PC-9 (cell line): ENCODE measurements at regions not wholly inside any gene's neighbourhood (a gene's known extent, or its start where the extent isn't known, plus 50 kb on each side); places are given as distances from the start of the nearest gene placed in this dataset.

Experiments
- BruUV-seq: library from RNA; stranded (reverse); fragments of 400-500 nt; replicated peaks from 2 replicates; lab custom pipeline; 2021; lab: Mats Ljungman, UMichigan
- CTCF ChIA-PET: fragments of 300-600 bp; sonication (Branson Sonifier 250); formaldehyde crosslinking; loops from one replicate; lab custom pipeline; 2022; ENCODE audit warnings: antibody characterized with exemption; lab: Charles Lee
- POLR2A ChIA-PET: fragments of 300-600 bp; sonication (Branson Sonifier 250); formaldehyde crosslinking; loops from one replicate; lab custom pipeline; 2022; ENCODE audit warnings: antibody characterized with exemption; ENCODE audit not compliant: unreplicated experiment; lab: Charles Lee
- DNase-seq, 2 experiments: peaks; one replicate each; pipeline versions ENCODE4 v3.0.0 to v3.0.0-alpha.2; 2015 to 2022; ENCODE audit warnings: mixed read lengths in 1 of 2
- H2AFZ ChIP-seq: fragments of 200-600 bp; sonication (generic); 2 replicates; pipeline ENCODE4 v1.8.1; 2017; ENCODE audit warnings: antibody characterized with exemption
- H3F3A ChIP-seq: fragments of 200-600 bp; sonication (generic); 2 replicates; pipeline ENCODE4 v1.8.1; 2017; ENCODE audit warnings: antibody characterized with exemption, mild to moderate bottlenecking, low read depth; ENCODE audit not compliant: insufficient read depth
- H3K27ac ChIP-seq: fragments of 200-600 bp; sonication (generic); 2 replicates; pipeline ENCODE4 v1.6.1; 2016; ENCODE audit warnings: mixed run types
- H3K27me3 ChIP-seq: fragments of 200-600 bp; sonication (generic); 2 replicates; pipeline ENCODE4 v1.6.1; 2016; ENCODE audit warnings: low read depth, mixed run types; ENCODE audit not compliant: insufficient read depth
- H3K36me3 ChIP-seq: fragments of 200-600 bp; sonication (generic); 2 replicates; pipeline ENCODE4 v1.6.1; 2016; ENCODE audit warnings: low read depth, mixed run types
- H3K4me1 ChIP-seq: fragments of 200-600 bp; sonication (generic); replicated peaks from 2 replicates; pipeline ENCODE4 v1.6.1; 2016; ENCODE audit warnings: mixed run types; ENCODE audit not compliant: insufficient read depth
- H3K4me2 ChIP-seq: fragments of 200-600 bp; sonication (generic); 2 replicates; pipeline ENCODE4 v1.6.1; 2017; ENCODE audit warnings: mixed run types
- H3K4me3 ChIP-seq: fragments of 200-600 bp; sonication (generic); 2 replicates; pipeline ENCODE4 v1.6.1; 2016; ENCODE audit warnings: mixed run types
- H3K79me2 ChIP-seq: fragments of 200-600 bp; sonication (generic); 2 replicates; pipeline ENCODE4 v1.6.1; 2017; ENCODE audit warnings: low read depth, mixed run types
- H3K9me2 ChIP-seq: fragments of 200-600 bp; sonication (generic); 2 replicates; pipeline ENCODE4 v1.8.1; 2017; ENCODE audit warnings: mild to moderate bottlenecking; ENCODE audit not compliant: insufficient read depth
- H3K9me3 ChIP-seq: fragments of 200-600 bp; sonication (generic); 2 replicates; pipeline ENCODE4 v1.8.1; 2016; ENCODE audit warnings: low read depth; ENCODE audit not compliant: insufficient read depth
- H4K20me1 ChIP-seq: fragments of 200-600 bp; sonication (generic); 2 replicates; pipeline ENCODE4 v1.8.1; 2017; ENCODE audit not compliant: insufficient read depth
- EZH2 ChIP-seq: fragments of 200-600 bp; sonication (generic); IDR thresholded peaks from 2 replicates; pipeline ENCODE4 v1.8.0; 2017; ENCODE audit warnings: antibody characterized with exemption, low read depth
- intact Hi-C: fragments of 100-400 bp; cut with micrococcal nuclease; formaldehyde crosslinking; loops from one replicate; pipeline ENCODE4 v1.10.0; 2022; ENCODE audit not compliant: unreplicated experiment
- TF ChIP-seq, protein P1 (sequence below): fragments of 200-600 bp; sonication (generic); conservative IDR thresholded peaks from 2 replicates; pipeline ENCODE4 v1.6.1; 2017; ENCODE audit warnings: mixed run types, antibody characterized with exemption, mild to moderate bottlenecking, moderate library complexity

DNA sequence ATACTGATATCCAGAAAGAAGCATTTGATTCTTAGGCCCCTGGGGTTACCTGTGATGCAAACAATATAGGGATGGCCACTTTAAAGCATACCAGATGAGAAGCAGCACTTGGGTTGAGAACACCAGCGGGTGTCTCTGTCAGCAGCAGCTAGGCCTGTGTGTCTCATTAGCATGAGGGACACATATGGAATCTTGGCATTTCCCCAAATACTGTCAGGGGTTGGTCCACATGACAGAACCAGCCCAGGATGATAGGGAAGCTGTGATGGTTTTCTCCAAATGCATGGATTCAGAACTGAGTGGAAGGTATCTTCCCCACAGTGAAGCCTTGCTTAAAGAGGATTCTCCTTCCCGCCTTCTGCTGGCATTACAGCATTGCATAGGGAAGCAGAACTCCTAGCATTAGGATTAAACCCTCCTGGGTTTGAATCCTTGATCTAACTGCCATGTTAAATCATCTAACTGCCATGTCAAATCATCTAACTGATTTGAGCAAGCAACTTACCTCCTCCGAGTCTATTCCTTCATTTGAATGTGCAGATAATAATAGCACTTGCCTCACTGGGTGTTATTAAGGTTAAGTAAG is 111.5 kb upstream of the WSCD2 start:
- no peaks in the 10 kb centered on the region for H3K9me2 ChIP-seq
- no peaks in the 10 kb centered on the region for H3K36me3 ChIP-seq
- intact Hi-C loops: no loop called here
- H3K4me2 ChIP-seq: no peak overlapping the region
- H3K9me3 ChIP-seq: no peaks in the 10 kb centered on the region
- ChIA-PET POLR2A (no interaction called here), CTCF (no interaction called here)
- no peak overlapping the region for H2AFZ ChIP-seq
- H3K27ac ChIP-seq: no peak overlapping the region
- H3K79me2 ChIP-seq: no peaks in the 10 kb centered on the region
- BruUV-seq: no TSS peak
- H3K4me3 ChIP-seq: no peak overlapping the region
- peaks cover 3% of the 10 kb centered on the region; the same call in 1 of the 2 replicates for H3K27me3 ChIP-seq
- no peaks in the 10 kb centered on the region for H3K4me1 ChIP-seq
- no peak for DNase-seq
- no peaks in the 10 kb centered on the region for H3F3A ChIP-seq
- H4K20me1 ChIP-seq: no peaks in the 10 kb centered on the region
- no peak for TF ChIP-seq EZH2
- TF ChIP-seq, protein P1, sequence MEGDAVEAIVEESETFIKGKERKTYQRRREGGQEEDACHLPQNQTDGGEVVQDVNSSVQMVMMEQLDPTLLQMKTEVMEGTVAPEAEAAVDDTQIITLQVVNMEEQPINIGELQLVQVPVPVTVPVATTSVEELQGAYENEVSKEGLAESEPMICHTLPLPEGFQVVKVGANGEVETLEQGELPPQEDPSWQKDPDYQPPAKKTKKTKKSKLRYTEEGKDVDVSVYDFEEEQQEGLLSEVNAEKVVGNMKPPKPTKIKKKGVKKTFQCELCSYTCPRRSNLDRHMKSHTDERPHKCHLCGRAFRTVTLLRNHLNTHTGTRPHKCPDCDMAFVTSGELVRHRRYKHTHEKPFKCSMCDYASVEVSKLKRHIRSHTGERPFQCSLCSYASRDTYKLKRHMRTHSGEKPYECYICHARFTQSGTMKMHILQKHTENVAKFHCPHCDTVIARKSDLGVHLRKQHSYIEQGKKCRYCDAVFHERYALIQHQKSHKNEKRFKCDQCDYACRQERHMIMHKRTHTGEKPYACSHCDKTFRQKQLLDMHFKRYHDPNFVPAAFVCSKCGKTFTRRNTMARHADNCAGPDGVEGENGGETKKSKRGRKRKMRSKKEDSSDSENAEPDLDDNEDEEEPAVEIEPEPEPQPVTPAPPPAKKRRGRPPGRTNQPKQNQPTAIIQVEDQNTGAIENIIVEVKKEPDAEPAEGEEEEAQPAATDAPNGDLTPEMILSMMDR: no peak

DNA sequence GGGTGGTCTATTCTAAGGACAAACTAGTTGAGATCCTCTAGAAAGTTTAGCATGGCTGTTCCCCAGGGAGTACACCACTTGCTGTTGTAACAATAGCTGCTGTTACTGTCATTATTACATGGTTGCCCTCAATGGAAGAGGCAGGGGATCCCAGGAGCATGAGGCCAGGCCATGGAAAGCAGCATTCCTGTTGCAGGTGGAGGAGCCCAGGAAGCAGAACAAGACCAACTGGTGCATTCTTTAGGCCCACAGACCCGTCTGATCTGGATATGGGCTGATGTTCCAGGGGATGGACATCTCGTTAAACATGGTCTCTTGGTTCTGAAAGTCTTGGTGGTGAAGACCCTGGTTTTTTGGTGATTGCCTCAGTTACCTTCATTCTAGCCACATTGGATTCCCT is 109.2 kb upstream of the WSCD2 start:
- TF ChIP-seq, protein P1: no peak
- TF ChIP-seq EZH2: no peak
- Histone ChIP-seq H3F3A (no peaks in the 10 kb centered on the region), H4K20me1 (no peaks in the 10 kb centered on the region), H3K27me3 (no peaks in the 10 kb centered on the region), H3K79me2 (no peaks in the 10 kb centered on the region), H3K9me3 (no peaks in the 10 kb centered on the region), H3K4me3 (no peak overlapping the region), H2AFZ (no peak overlapping the region), H3K9me2 (no peaks in the 10 kb centered on the region), H3K4me2 (no peak overlapping the region), H3K27ac (no peak overlapping the region), H3K4me1 (no peaks in the 10 kb centered on the region), H3K36me3 (no peaks in the 10 kb centered on the region)
- intact Hi-C loops: no loop called here
- ChIA-PET POLR2A (no interaction called here), CTCF (no interaction called here)
- no TSS peak for BruUV-seq
- no peak for DNase-seq

DNA sequence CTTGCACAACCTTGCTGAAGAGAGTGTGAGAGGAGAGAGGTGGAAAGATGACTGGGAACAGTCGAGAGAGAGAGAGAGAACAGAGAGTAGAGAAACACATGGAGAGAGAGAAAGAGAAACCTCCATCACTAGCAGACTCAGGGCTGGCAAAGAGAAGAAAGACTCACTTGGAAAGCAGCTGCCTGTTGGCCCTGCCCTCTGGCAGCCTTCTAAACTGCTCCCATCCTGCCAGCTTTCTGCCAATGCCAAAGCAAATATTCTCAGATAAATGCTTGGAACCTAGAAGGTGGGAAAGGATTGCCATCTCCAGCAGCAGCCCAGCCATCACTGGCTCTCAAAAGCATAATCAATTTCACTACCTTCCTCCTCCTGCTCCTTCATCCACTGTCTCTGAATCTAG is 107.9 kb upstream of the WSCD2 start:
- H3K4me3 ChIP-seq: no peak overlapping the region
- intact Hi-C loops: no loop called here
- no peaks in the 10 kb centered on the region for H3K9me3 ChIP-seq
- no peaks in the 10 kb centered on the region for H3K36me3 ChIP-seq
- CTCF ChIA-PET: no interaction called here
- no peaks in the 10 kb centered on the region for H3K9me2 ChIP-seq
- H3K4me1 ChIP-seq: no peaks in the 10 kb centered on the region
- POLR2A ChIA-PET: no interaction called here
- no peaks in the 10 kb centered on the region for H3K27me3 ChIP-seq
- H4K20me1 ChIP-seq: no peaks in the 10 kb centered on the region
- no peak overlapping the region for H3K4me2 ChIP-seq
- no TSS peak for BruUV-seq
- DNase-seq: no peak
- no peak overlapping the region for H3K27ac ChIP-seq
- H2AFZ ChIP-seq: no peak overlapping the region
- no peaks in the 10 kb centered on the region for H3K79me2 ChIP-seq
- no peak for TF ChIP-seq EZH2
- H3F3A ChIP-seq: no peaks in the 10 kb centered on the region
